Upper lobe of right lung (tissue), 1 donor: ENCODE measurements at regions not wholly inside any gene's neighbourhood (a gene's known extent, or its start where the extent isn't known, plus 50 kb on each side); places are given as distances from the start of the nearest gene placed in this dataset.

Source experiments
- ATAC-seq: fragments of 200-7000 bp; cut with Tn5 transposase; one replicate; pipeline ENCODE4 v1.9.1; 2020; ENCODE audit warnings: mild to moderate bottlenecking, moderate library complexity
- DNase-seq: peaks from one replicate; pipeline ENCODE4 v3.0.0-alpha.2; 2020
- H3K27ac ChIP-seq: fragments of 200-600 bp; one replicate; pipeline ENCODE4 v1.8.0; 2022
- H3K27me3 ChIP-seq: fragments of 200-600 bp; one replicate; pipeline ENCODE4 v1.8.0; 2022; ENCODE audit warnings: mild to moderate bottlenecking
- H3K36me3 ChIP-seq: fragments of 200-600 bp; one replicate; pipeline ENCODE4 v1.8.0; 2022
- H3K4me1 ChIP-seq: fragments of 200-600 bp; one replicate; pipeline ENCODE4 v1.8.0; 2022
- H3K4me3 ChIP-seq: fragments of 200-600 bp; one replicate; pipeline ENCODE4 v1.8.0; 2022; ENCODE audit warnings: mild to moderate bottlenecking
- H3K9me3 ChIP-seq: fragments of 200-600 bp; one replicate; pipeline ENCODE4 v1.8.0; 2022
- intact Hi-C: fragments of 100-400 bp; cut with DNase I; formaldehyde crosslinking; loops from one replicate; pipeline ENCODE4 v1.11.0; 2022
- TF ChIP-seq, protein P1 (sequence below): fragments of 200-600 bp; IDR thresholded peaks from one replicate; pipeline ENCODE4 v1.8.0; 2022; ENCODE audit warnings: antibody characterized with exemption
- donor health status: DM: no; HTN: yes; CAD: no; lungs with severe emphysema.

GRCh38 chr4:74671080-74671698 lies 123.1 kb downstream of the BTC start:
- Histone ChIP-seq H3K27me3 (no peaks in the 10 kb centered on the region), H3K4me1 (no peaks in the 10 kb centered on the region), H3K9me3 (no peaks in the 10 kb centered on the region), H3K36me3 (no peaks in the 10 kb centered on the region), H3K27ac (no peak overlapping the region), H3K4me3 (no peak overlapping the region)
- TF ChIP-seq, protein P1, sequence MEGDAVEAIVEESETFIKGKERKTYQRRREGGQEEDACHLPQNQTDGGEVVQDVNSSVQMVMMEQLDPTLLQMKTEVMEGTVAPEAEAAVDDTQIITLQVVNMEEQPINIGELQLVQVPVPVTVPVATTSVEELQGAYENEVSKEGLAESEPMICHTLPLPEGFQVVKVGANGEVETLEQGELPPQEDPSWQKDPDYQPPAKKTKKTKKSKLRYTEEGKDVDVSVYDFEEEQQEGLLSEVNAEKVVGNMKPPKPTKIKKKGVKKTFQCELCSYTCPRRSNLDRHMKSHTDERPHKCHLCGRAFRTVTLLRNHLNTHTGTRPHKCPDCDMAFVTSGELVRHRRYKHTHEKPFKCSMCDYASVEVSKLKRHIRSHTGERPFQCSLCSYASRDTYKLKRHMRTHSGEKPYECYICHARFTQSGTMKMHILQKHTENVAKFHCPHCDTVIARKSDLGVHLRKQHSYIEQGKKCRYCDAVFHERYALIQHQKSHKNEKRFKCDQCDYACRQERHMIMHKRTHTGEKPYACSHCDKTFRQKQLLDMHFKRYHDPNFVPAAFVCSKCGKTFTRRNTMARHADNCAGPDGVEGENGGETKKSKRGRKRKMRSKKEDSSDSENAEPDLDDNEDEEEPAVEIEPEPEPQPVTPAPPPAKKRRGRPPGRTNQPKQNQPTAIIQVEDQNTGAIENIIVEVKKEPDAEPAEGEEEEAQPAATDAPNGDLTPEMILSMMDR: peak; percentile 64
- ATAC-seq (peak; percentile 79), DNase-seq (no peak)
- intact Hi-C loops: loop anchor here (10.0 kb wide), 1 partner anchor 296 kb away; no protein-coding TSS in a partner anchor

DNA sequence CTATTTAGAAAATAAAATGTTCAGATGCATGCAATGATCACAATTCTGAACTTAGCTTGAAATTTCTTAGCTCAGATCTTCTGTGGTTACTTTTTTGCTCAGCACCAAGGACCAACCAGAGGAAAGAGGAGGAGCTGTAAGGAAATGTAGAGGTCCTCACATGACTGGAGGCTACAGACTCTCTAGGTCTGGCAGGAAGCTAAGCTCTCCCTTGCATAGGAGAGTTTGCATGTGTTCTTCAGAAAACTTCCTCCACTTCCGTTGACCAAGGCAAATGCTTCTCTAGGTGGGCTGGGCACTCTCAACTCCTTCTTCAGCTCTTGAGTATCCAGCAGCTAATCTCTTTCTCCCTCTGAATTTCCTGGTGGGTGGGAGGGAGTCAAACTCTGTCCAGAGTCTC lies 119.6 kb downstream of the BTC start:
- H3K4me3 ChIP-seq: no peak overlapping the region
- H3K27me3 ChIP-seq: no peaks in the 10 kb centered on the region
- H3K36me3 ChIP-seq: no peaks in the 10 kb centered on the region
- intact Hi-C loops: loop anchor here (10.0 kb wide), 1 partner anchor 300 kb away; no protein-coding TSS in a partner anchor
- DNase-seq: no peak
- H3K9me3 ChIP-seq: no peaks in the 10 kb centered on the region
- H3K4me1 ChIP-seq: no peaks in the 10 kb centered on the region
- ATAC-seq: peak; percentile 42
- no peak overlapping the region for H3K27ac ChIP-seq
- TF ChIP-seq, protein P1: no peak

- DNase-seq (no peak), ATAC-seq (peak; percentile 89)
- intact Hi-C loops: loop anchor here (10.0 kb wide), 1 partner anchor 301 kb away; no protein-coding TSS in a partner anchor
- TF ChIP-seq, protein P1: peak; percentile 69
- H3K4me3 ChIP-seq: no peak overlapping the region
- H3K27ac ChIP-seq: no peak overlapping the region
- H3K27me3 ChIP-seq: no peaks in the 10 kb centered on the region
- H3K4me1 ChIP-seq: no peaks in the 10 kb centered on the region
- H3K36me3 ChIP-seq: no peaks in the 10 kb centered on the region
- H3K9me3 ChIP-seq: no peaks in the 10 kb centered on the region
These were observed 118.5 kb downstream of the BTC start for GRCh38 chr4:74675673-74676279.

DNA sequence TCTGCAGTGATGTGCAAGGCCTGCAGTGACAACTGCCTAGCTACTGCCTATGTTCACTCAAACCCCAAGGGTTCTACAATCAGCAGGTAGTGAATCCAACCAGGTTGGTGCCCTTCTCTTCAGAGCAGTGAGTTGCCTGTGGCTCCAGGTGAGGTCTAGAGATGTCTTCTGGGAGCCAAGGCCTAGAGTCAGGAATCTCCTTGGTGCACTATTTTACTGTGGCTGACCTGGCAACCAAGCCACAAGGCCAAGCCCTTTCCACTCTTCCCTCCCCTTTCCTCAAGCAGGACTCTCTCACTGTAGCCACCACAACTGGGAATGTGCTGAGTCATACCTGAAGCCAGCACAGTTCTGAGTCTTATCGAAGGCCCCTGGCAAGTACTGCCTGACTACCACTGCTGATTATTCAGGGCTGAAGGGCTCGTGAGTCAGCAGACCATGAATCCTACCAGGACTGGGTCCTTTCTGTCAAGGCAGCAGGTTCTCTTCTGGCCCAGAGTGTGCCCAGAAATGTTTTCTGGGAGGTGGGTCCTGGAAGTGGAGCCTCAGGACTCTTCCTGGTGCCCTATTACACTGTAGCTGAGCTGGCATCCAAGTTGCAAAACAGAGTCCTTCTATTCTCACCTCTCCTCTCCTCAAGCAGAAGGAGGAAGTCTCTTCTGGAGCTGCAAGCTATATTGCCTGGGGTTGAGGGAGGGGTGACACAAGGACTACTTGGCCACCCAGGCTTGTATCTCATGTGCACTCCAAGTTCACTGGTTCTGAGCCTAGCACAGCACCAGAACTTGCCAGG lies 111.6 kb downstream of the BTC start:
- Histone ChIP-seq H3K4me1 (no peaks in the 10 kb centered on the region), H3K27me3 (no peaks in the 10 kb centered on the region), H3K4me3 (no peak overlapping the region), H3K9me3 (no peaks in the 10 kb centered on the region), H3K36me3 (no peaks in the 10 kb centered on the region), H3K27ac (no peak overlapping the region)
- DNase-seq (no peak), ATAC-seq (peak; percentile 94)
- TF ChIP-seq, protein P1: no peak
- intact Hi-C loops: no loop called here

- TF ChIP-seq, protein P1: no peak
- intact Hi-C loops: no loop called here
- DNase-seq (no peak), ATAC-seq (no peak)
- Histone ChIP-seq H3K36me3 (no peaks in the 10 kb centered on the region), H3K9me3 (no peaks in the 10 kb centered on the region), H3K4me1 (no peaks in the 10 kb centered on the region), H3K27me3 (peaks cover 6% of the 10 kb centered on the region), H3K4me3 (no peak overlapping the region), H3K27ac (no peak overlapping the region)
These were observed 101.4 kb downstream of the BTC start for GRCh38 chr4:74692972-74693371.
